Erythroblast (primary cell): ENCODE measurements at regions not wholly inside any gene's neighbourhood (a gene's known extent, or its start where the extent isn't known, plus 50 kb on each side); places are given as distances from the start of the nearest gene placed in this dataset.

Source experiments
- DNase-seq, 2 experiments: peaks; one replicate each; lab custom pipeline; 2025; lab: John Stamatoyannopoulos, UW
- GATA1 ChIP-seq: IDR thresholded peaks from 2 replicates; pipeline ENCODE4 v1.6.1; 2011; ENCODE audit warnings: low read depth, mild to moderate bottlenecking, control low read depth, low read length, moderate library complexity
- POLR2A ChIP-seq: IDR thresholded peaks from 2 replicates; pipeline ENCODE4 v1.6.1; 2011; ENCODE audit warnings: mild to moderate bottlenecking, low read length

- no peak for DNase-seq
- TF ChIP-seq GATA1 (no peak), POLR2A (no peak)
Observed at GRCh38 chr17:13725288-13725990, 123.7 kb upstream of the HS3ST3A1 start.

DNA sequence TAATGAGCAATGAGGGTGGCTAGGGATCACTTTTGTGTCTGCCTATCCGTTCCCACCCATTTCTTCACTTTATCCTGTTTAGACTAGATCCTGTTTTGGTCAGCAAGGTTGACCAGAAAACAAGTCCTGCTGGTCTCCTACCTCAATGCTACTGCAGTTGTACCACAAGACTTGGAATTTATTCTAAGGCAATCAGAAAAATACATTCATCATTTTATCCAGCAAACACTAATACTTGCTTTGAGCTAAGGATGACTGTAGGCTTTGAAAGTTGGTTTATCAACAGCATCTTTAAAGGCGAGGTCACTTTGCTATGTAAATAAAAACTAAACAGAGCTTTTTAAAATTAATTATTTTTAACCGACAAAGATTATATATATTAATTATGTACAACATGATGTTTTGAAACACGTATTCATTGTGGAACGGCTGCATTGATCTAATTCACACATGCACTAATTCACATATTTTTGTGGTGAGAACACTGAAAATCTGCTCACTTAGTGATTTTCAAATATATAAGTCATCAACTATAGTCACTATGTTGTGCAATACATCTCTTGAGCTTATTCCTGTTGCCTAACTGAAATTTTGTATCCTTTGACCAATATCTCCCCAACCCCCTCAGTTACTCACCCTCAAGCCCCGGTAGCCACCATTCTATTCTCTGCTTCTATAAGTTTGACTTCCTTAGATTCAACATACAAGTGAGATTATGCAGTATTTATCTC lies 125.9 kb upstream of the HS3ST3A1 start:
- TF ChIP-seq POLR2A (no peak), GATA1 (no peak)
- DNase-seq, result no peak

GRCh38 chr17:13728781-13729180 lies 127.1 kb upstream of the HS3ST3A1 start:
- no peak for TF ChIP-seq GATA1
- no peak for DNase-seq

GRCh38 chr17:13729466-13730134 lies 127.9 kb upstream of the HS3ST3A1 start:
- DNase-seq, result no peak
- TF ChIP-seq GATA1, result no peak
- TF ChIP-seq POLR2A, result no peak

- TF ChIP-seq POLR2A (no peak), GATA1 (no peak)
- DNase-seq, result no peak
Observed at GRCh38 chr17:13734880-13735279, 133.2 kb upstream of the HS3ST3A1 start.

- no peak for TF ChIP-seq GATA1
- no peak for TF ChIP-seq POLR2A
- peak in 1 of 2 experiments; percentile 1 for DNase-seq
Observed at GRCh38 chr17:13735444-13735843, 133.7 kb upstream of the HS3ST3A1 start.

GRCh38 chr17:13735861-13736260 lies 134.1 kb upstream of the HS3ST3A1 start:
- no peak for DNase-seq
- TF ChIP-seq GATA1, result no peak

GRCh38 chr17:13736916-13737315 lies 135.2 kb upstream of the HS3ST3A1 start:
- TF ChIP-seq GATA1, result no peak
- TF ChIP-seq POLR2A, result no peak
- no peak for DNase-seq

DNA sequence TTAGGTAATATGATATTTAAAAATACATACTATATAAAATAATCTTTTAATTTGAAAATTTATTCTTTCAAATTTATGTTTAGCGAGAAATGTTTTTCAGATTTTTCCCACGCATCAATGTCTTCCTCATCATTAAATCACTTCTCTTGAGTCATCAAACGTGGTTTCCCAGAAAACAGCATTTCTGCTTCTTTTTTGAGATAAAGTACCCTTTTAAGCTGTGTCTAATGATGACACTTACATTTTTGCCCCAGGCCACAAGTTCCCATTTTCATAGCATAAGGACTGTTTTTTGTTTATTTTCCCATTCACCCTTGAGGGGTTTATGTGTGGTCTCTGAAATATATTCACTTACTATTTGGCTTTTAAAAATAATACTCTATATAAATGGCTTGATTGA lies 139.0 kb upstream of the HS3ST3A1 start:
- TF ChIP-seq POLR2A, result no peak
- no peak for TF ChIP-seq GATA1
- no peak for DNase-seq

DNA sequence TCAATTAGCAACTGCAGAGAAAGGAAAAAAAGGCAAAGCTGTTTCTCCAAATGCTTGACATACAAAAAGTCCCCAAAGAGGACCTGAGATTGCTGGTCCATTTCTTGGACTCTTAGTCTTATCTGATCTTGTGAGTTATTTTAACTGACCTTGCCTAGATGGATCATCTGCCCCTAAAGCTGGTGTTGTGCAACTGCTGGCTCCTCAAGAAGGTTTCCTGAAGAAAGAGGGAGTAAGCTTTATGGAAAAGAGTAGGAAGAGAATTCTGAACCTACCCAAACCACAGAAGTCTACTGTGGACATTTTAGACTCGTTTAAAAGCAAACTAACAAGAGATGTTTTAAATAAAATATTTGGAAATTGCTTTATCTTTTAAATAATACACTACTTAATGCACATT lies 140.0 kb upstream of the HS3ST3A1 start:
- TF ChIP-seq GATA1, result no peak
- no peak for TF ChIP-seq POLR2A
- no peak for DNase-seq

DNA sequence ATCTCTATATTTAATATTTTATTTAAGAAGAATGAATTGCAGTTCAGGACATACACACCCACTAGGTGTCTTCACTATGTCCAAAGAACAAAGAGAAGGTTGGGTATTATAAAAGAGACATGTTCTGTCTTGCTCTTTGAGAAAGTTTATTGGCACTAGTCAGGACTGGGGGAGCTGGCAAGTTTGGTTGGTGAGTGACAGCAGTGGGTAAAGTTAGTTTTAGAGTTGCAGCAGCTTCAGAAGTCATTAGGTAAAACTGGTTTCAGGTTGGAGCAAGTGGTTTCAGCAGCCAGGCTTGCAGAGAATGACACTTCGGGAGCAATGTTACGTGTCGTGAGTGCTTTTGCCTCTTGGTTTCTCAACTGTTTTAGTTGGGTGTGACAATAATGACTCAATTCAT lies 142.2 kb upstream of the HS3ST3A1 start:
- TF ChIP-seq POLR2A (no peak), GATA1 (no peak)

GRCh38 chr17:13746404-13746803 lies 144.7 kb upstream of the HS3ST3A1 start:
- DNase-seq, result no peak

More for the DNA sequence above, 142.2 kb upstream of the HS3ST3A1 start:
- no peak for DNase-seq

GRCh38 chr17:13749166-13749890 lies 147.6 kb upstream of the HS3ST3A1 start:
- DNase-seq, result no peak
- TF ChIP-seq GATA1, result no peak
- no peak for TF ChIP-seq POLR2A

More at GRCh38 chr17:13746404-13746803, 144.7 kb upstream of the HS3ST3A1 start:
- TF ChIP-seq GATA1 (no peak), POLR2A (no peak)
